Left kidney (tissue), 1 donor: ENCODE measurements at regions not wholly inside any gene's neighbourhood (a gene's known extent, or its start where the extent isn't known, plus 50 kb on each side); places are given as distances from the start of the nearest gene placed in this dataset.
A peak's percentile ranks its signal among the peaks of the same experiment; 100 is the strongest.

Experiments used
- DNase-seq: peaks from one replicate; pipeline ENCODE4 v3.0.0-alpha.2; 2013

GRCh38 chr16:74030000-74030706 lies 266.5 kb upstream of the PSMD7 start:
- no peak for DNase-seq

- DNase-seq: no peak
Measured at GRCh38 chr16:74029115-74029792, 267.4 kb upstream of the PSMD7 start.

GRCh38 chr16:74026373-74027281 lies 270.0 kb upstream of the PSMD7 start:
- no peak for DNase-seq

- DNase-seq: no peak
Measured at GRCh38 chr16:74024953-74025352, 271.7 kb upstream of the PSMD7 start.

GRCh38 chr16:74020095-74020670 lies 276.4 kb upstream of the PSMD7 start:
- no peak for DNase-seq

GRCh38 chr16:74019612-74020011 lies 277.0 kb upstream of the PSMD7 start:
- no peak for DNase-seq

GRCh38 chr16:74015953-74016352 lies 280.7 kb upstream of the PSMD7 start:
- no peak for DNase-seq

- no peak for DNase-seq
Measured at GRCh38 chr16:73998707-73999106, 297.9 kb upstream of the PSMD7 start.

GRCh38 chr16:73997971-73998370 lies 298.6 kb upstream of the PSMD7 start:
- DNase-seq: no peak

- DNase-seq: no peak
Measured at GRCh38 chr16:73997340-73997711, 299.3 kb upstream of the PSMD7 start.

GRCh38 chr16:73996624-73997339 lies 299.8 kb upstream of the PSMD7 start:
- no peak for DNase-seq

- DNase-seq: no peak
Measured at GRCh38 chr16:73993878-73994277, 302.7 kb upstream of the PSMD7 start.

- DNase-seq: no peak
Measured at GRCh38 chr16:73978407-73978784, 318.2 kb upstream of the PSMD7 start.

GRCh38 chr16:73976644-73977043 lies 320.0 kb upstream of the PSMD7 start:
- no peak for DNase-seq

GRCh38 chr16:73973174-73973573 lies 323.4 kb upstream of the PSMD7 start:
- DNase-seq: no peak

GRCh38 chr16:73966851-73967250 lies 329.8 kb upstream of the PSMD7 start:
- no peak for DNase-seq

GRCh38 chr16:73965591-73965990 lies 331.0 kb upstream of the PSMD7 start:
- DNase-seq: no peak

- peak; percentile 64 for DNase-seq
Measured at GRCh38 chr16:73956587-73957494, 339.8 kb upstream of the PSMD7 start.

- DNase-seq: no peak
Measured at GRCh38 chr16:73955702-73956101, 340.9 kb upstream of the PSMD7 start.

GRCh38 chr16:73955255-73955654 lies 341.4 kb upstream of the PSMD7 start:
- no peak for DNase-seq

GRCh38 chr16:73951481-73951880 lies 345.1 kb upstream of the PSMD7 start:
- peak; percentile 2 for DNase-seq
